Vagina (tissue), 2 donors: ENCODE measurements at regions not wholly inside any gene's neighbourhood (a gene's known extent, or its start where the extent isn't known, plus 50 kb on each side); places are given as distances from the start of the nearest gene placed in this dataset.

Experiments used
- POLR2A ChIP-seq, 2 donors: fragments of 450-650 bp; IDR thresholded peaks; one replicate each; pipeline ENCODE4 v1.6.1; 2017; ENCODE audit warnings: antibody characterized with exemption in 2 of 2, mild to moderate bottlenecking in 2 of 2, moderate library complexity in 2 of 2
- POLR2AphosphoS5 ChIP-seq, 2 donors: sonication (generic); formaldehyde crosslinking; IDR thresholded peaks; one replicate each; pipeline ENCODE4 v1.9.0; 2017; ENCODE audit warnings: antibody characterized with exemption in 2 of 2, mild to moderate bottlenecking in 2 of 2, low read depth in 1 of 2; ENCODE audit not compliant: insufficient read depth in 1 of 2
- TF ChIP-seq, protein P1 (sequence below), 3 experiments: fragments of 450-650 bp in 2 of 3; fragments of 200-600 bp in 1 of 3; sonication (generic) in 1 of 3; IDR thresholded peaks; one replicate each; pipeline ENCODE4 v1.5.1; 2017 to 2019; ENCODE audit warnings: antibody characterized with exemption in 3 of 3, mild to moderate bottlenecking in 2 of 3, moderate library complexity in 2 of 3

- TF ChIP-seq, protein P1, sequence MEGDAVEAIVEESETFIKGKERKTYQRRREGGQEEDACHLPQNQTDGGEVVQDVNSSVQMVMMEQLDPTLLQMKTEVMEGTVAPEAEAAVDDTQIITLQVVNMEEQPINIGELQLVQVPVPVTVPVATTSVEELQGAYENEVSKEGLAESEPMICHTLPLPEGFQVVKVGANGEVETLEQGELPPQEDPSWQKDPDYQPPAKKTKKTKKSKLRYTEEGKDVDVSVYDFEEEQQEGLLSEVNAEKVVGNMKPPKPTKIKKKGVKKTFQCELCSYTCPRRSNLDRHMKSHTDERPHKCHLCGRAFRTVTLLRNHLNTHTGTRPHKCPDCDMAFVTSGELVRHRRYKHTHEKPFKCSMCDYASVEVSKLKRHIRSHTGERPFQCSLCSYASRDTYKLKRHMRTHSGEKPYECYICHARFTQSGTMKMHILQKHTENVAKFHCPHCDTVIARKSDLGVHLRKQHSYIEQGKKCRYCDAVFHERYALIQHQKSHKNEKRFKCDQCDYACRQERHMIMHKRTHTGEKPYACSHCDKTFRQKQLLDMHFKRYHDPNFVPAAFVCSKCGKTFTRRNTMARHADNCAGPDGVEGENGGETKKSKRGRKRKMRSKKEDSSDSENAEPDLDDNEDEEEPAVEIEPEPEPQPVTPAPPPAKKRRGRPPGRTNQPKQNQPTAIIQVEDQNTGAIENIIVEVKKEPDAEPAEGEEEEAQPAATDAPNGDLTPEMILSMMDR (IDR thresholded peaks at IDR 0.05): no peak
- TF ChIP-seq POLR2A (IDR thresholded peaks at IDR 0.05) (no peak), POLR2AphosphoS5 (IDR thresholded peaks at IDR 0.05; ENCODE audit: insufficient read depth in 1 of 2, low read depth in 1 of 2) (no peak)
Measured at GRCh38 chr1:228987736-228988506, 252.6 kb downstream of the RHOU start.
